Stomach (tissue), 8 donors: ENCODE measurements at regions not wholly inside any gene's neighbourhood (a gene's known extent, or its start where the extent isn't known, plus 50 kb on each side); places are given as distances from the start of the nearest gene placed in this dataset.

ENCODE experiments used
- DNase-seq, 2 donors: peaks; one replicate each; pipeline versions ENCODE4 v3.0.0 to v3.0.0-alpha.2; 2013 to 2019
- H3K27ac ChIP-seq, 5 donors: fragments of 200-600 bp in 4 of 5; sonication (generic) in 4 of 5; one replicate each; pipeline ENCODE4 v1.5.1; 2013 to 2019; ENCODE audit warnings: mild to moderate bottlenecking in 1 of 5, moderate library complexity in 1 of 5
- H3K27me3 ChIP-seq, 3 donors: fragments of 200-600 bp; sonication (generic); one replicate each; pipeline ENCODE4 v1.5.1; 2017 to 2019; ENCODE audit warnings: mixed run types in 1 of 3
- H3K36me3 ChIP-seq, 4 donors: fragments of 200-600 bp; sonication (generic); 1 replicate in 3 of 4; 2 replicates in 1 of 4; pipeline ENCODE4 v1.5.1; 2016 to 2019
- H3K4me1 ChIP-seq, 4 donors: fragments of 200-600 bp; sonication (generic); one replicate each; pipeline ENCODE4 v1.5.1; 2016 to 2019
- H3K4me3 ChIP-seq, 4 donors: fragments of 200-600 bp; sonication (generic) in 3 of 4; one replicate each; pipeline ENCODE4 v1.5.1; 2016 to 2019; ENCODE audit warnings: mild to moderate bottlenecking in 1 of 4
- H3K9me3 ChIP-seq, 4 donors: fragments of 200-600 bp; sonication (generic); one replicate each; pipeline ENCODE4 v1.5.1; 2016 to 2019
- EP300 ChIP-seq: sonication (generic); formaldehyde crosslinking; IDR thresholded peaks from one replicate; pipeline ENCODE4 v1.6.1; 2017; ENCODE audit warnings: antibody characterized with exemption
- POLR2A ChIP-seq, 4 donors: fragments of 450-650 bp; IDR thresholded peaks; one replicate each; pipeline ENCODE4 v1.6.1; 2016; ENCODE audit warnings: antibody characterized with exemption in 4 of 4, control low read depth in 2 of 4, mild to moderate bottlenecking in 1 of 4, moderate library complexity in 1 of 4
- POLR2AphosphoS5 ChIP-seq, 3 donors: sonication (generic); formaldehyde crosslinking; IDR thresholded peaks; one replicate each; pipeline ENCODE4 v1.6.1; 2016; ENCODE audit warnings: antibody characterized with exemption in 3 of 3
- WGBS, 5 donors: extraction: QIAGEN DNeasy Blood & Tissue Kit in 3 of 5; methylation state at CpG; one replicate each; pipeline versions ENCODE4 v1.1.5 to v1.1.7; 2013 to 2018; 5-methylcytosine and 5-hydroxymethylcytosine counted together
- intact Hi-C: fragments of 100-400 bp; cut with DNase I; formaldehyde crosslinking; loops from one replicate; pipeline ENCODE4 v1.15.1; 2023; ENCODE audit warnings: low total_unique reads
- TF ChIP-seq, protein P1 (sequence below), 7 experiments: fragments of 450-650 bp in 4 of 7; fragments of 200-600 bp in 3 of 7; sonication (generic) in 3 of 7; IDR thresholded peaks; one replicate each; pipeline ENCODE4 v1.5.1; 2016 to 2019; ENCODE audit warnings: antibody characterized with exemption in 7 of 7, control low read depth in 2 of 7, mild to moderate bottlenecking in 1 of 7
- donor health status: healthy with polysubstance abuse.
- donor health status: Bipolar disorder and iron deficiency.
- donor health status: healthy.

GRCh38 chr2:212752730-212753351 lies 214.2 kb upstream of the ERBB4 start:
- no peak for TF ChIP-seq POLR2A (IDR thresholded peaks at IDR 0.05)
- no peak for TF ChIP-seq POLR2AphosphoS5 (IDR thresholded peaks at IDR 0.05)
- no peak for TF ChIP-seq EP300
- TF ChIP-seq, protein P1, sequence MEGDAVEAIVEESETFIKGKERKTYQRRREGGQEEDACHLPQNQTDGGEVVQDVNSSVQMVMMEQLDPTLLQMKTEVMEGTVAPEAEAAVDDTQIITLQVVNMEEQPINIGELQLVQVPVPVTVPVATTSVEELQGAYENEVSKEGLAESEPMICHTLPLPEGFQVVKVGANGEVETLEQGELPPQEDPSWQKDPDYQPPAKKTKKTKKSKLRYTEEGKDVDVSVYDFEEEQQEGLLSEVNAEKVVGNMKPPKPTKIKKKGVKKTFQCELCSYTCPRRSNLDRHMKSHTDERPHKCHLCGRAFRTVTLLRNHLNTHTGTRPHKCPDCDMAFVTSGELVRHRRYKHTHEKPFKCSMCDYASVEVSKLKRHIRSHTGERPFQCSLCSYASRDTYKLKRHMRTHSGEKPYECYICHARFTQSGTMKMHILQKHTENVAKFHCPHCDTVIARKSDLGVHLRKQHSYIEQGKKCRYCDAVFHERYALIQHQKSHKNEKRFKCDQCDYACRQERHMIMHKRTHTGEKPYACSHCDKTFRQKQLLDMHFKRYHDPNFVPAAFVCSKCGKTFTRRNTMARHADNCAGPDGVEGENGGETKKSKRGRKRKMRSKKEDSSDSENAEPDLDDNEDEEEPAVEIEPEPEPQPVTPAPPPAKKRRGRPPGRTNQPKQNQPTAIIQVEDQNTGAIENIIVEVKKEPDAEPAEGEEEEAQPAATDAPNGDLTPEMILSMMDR (IDR thresholded peaks at IDR 0.05) = no peak
- DNase-seq = no peak
- Histone ChIP-seq H3K27ac (no peak overlapping the region), H3K4me3 (no peak overlapping the region), H3K36me3 (no peaks in the 10 kb centered on the region), H3K4me1 (no peaks in the 10 kb centered on the region), H3K9me3 (peaks cover 0 to 23% (median 17%) of the 10 kb centered on the region in 4 donors), H3K27me3 (no peaks in the 10 kb centered on the region)
- intact Hi-C loops = no loop called here
- WGBS, 5 donors = 52 to 65% (median 54%) methylated on average over 2 of the region's 2 CpGs

DNA sequence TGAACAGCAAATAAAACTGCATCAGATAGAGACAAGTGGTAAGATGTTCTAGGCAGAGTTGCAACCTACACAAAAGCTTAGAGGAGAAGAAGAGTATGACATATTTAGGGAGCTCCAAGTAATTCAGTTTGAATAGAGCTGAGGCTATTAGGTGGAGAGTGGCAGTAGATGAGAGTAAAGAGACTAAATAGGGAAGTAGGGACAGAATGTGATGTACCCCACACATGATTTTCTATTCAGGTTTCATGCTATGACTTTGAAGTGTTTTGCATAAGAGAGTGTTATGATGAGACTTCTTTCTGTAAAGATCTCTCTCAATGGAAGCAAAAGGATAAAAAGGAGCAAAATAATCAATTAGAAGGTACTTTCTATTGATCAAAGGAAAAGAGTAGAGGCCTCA lies 206.8 kb upstream of the ERBB4 start:
- intact Hi-C loops = no loop called here
- no peak for TF ChIP-seq POLR2AphosphoS5 (IDR thresholded peaks at IDR 0.05)
- TF ChIP-seq, protein P1 (IDR thresholded peaks at IDR 0.05) = no peak
- H3K4me3 ChIP-seq = no peak overlapping the region

GRCh38 chr2:212737392-212738172 lies 199.0 kb upstream of the ERBB4 start:
- WGBS, 5 donors = 77 to 82% (median 80%) methylated on average over 4 of the region's 4 CpGs
- TF ChIP-seq, protein P1 (IDR thresholded peaks at IDR 0.05) = no peak
- TF ChIP-seq EP300 (no peak), POLR2A (IDR thresholded peaks at IDR 0.05) (no peak), POLR2AphosphoS5 (IDR thresholded peaks at IDR 0.05) (no peak)
- Histone ChIP-seq H3K36me3 (no peaks in the 10 kb centered on the region), H3K27me3 (no peaks in the 10 kb centered on the region), H3K4me1 (no peaks in the 10 kb centered on the region), H3K27ac (no peak overlapping the region), H3K9me3 (no peaks in the 10 kb centered on the region), H3K4me3 (no peak overlapping the region)
- intact Hi-C loops = no loop called here
- no peak for DNase-seq

More for the DNA sequence above, 206.8 kb upstream of the ERBB4 start:
- no peaks in the 10 kb centered on the region for H3K36me3 ChIP-seq
- DNase-seq = no peak
- H3K9me3 ChIP-seq = no peaks in the 10 kb centered on the region
- no peaks in the 10 kb centered on the region for H3K4me1 ChIP-seq
- H3K27ac ChIP-seq = no peak overlapping the region
- H3K27me3 ChIP-seq = no peaks in the 10 kb centered on the region

DNA sequence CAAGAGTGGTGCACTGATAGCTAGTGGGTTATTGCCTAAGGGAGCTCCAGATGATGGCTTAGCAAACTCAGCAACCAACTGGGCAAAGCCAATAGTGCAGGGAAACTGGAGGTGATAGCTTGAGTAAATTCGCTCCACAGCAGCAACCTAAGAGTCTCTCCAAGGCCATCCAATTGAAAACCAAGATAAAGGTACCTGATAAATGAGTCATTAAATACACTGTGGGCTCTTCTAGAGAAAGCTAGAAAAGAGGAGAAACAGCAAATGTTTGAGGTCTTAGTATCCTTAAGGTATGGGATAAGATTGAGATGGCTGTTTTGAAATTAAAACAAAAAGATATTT lies 197.8 kb upstream of the ERBB4 start:
- DNase-seq = no peak
- Histone ChIP-seq H3K9me3 (no peaks in the 10 kb centered on the region), H3K27me3 (no peaks in the 10 kb centered on the region), H3K4me1 (no peaks in the 10 kb centered on the region), H3K27ac (no peak overlapping the region), H3K4me3 (no peak overlapping the region), H3K36me3 (no peaks in the 10 kb centered on the region)
- 44 to 60% (median 56%) methylated on average over 1 of the region's 1 CpG for WGBS, 5 donors
- no peak for TF ChIP-seq POLR2A (IDR thresholded peaks at IDR 0.05)
- TF ChIP-seq EP300 = no peak
- TF ChIP-seq, protein P1 (IDR thresholded peaks at IDR 0.05) = no peak
- no peak for TF ChIP-seq POLR2AphosphoS5 (IDR thresholded peaks at IDR 0.05)
- intact Hi-C loops = no loop called here
